ENCODE measurements at regions not wholly inside any gene's neighbourhood (a gene's known extent, or its start where the extent isn't known, plus 50 kb on each side); places are given as distances from the start of the nearest gene placed in this dataset.

GRCh38 chr10:28160866-28161405, 141.9 kb downstream of the MPP7 start:
- TF ChIP-seq CTCF (IDR thresholded peaks at IDR 0.05; ENCODE audit: low read depth, low read length, missing control alignments) = no peak
- H3K4me3 ChIP-seq (ENCODE audit: low read depth, low read length) = no peak overlapping the region
- no peak for DNase-seq (ENCODE audit: low read depth)

DNA sequence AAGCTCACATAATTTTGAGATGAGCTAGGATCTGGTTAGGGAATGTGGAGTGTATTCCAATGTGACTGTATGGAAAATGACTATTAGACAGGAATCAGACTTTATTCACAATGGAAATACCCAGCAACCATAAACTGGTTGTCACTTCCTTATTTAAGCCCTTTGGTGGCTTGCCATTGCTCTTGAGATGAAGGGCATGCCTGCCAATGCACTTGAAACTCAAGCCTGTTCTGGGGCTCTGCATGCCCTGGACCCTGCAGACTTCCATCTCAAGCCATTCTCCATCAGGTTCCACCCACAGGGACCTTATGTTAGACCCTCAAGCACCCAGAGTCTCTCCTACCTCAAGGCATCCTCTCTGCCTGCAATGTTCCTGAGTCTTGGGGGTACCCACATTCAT, 145.5 kb downstream of the MPP7 start:
- H3K4me3 ChIP-seq (ENCODE audit: low read depth, low read length) = no peak overlapping the region
- TF ChIP-seq CTCF (IDR thresholded peaks at IDR 0.05; ENCODE audit: low read depth, low read length, missing control alignments) = no peak
- no peak for DNase-seq (ENCODE audit: low read depth)

GRCh38 chr10:28155726-28156125, 147.1 kb downstream of the MPP7 start:
- TF ChIP-seq CTCF (IDR thresholded peaks at IDR 0.05; ENCODE audit: low read depth, low read length, missing control alignments) = no peak
- H3K4me3 ChIP-seq (ENCODE audit: low read depth, low read length) = no peak overlapping the region
- no peak for DNase-seq (ENCODE audit: low read depth)

DNA sequence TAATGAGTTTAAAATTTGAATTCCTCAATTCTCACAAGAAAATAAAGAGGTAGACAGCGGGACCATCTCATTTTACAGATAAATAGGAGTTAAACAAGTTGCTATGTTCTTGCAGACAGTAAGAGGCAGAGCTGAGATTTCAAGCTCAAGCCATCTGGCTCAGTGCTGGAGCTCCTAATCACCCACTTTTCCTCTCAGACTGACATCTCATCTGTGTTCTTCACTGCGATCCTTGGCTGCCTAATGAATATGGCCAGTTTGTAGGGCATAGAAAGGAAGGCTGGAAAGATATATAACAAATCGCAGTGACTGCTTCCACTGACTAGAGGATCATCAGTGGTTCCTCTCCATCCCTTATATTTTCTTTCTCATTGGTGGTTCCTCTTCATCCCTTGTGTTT, 151.2 kb downstream of the MPP7 start:
- DNase-seq (ENCODE audit: low read depth) = no peak
- no peak overlapping the region for H3K4me3 ChIP-seq (ENCODE audit: low read depth, low read length)
- TF ChIP-seq CTCF (IDR thresholded peaks at IDR 0.05; ENCODE audit: low read depth, low read length, missing control alignments) = no peak

DNA sequence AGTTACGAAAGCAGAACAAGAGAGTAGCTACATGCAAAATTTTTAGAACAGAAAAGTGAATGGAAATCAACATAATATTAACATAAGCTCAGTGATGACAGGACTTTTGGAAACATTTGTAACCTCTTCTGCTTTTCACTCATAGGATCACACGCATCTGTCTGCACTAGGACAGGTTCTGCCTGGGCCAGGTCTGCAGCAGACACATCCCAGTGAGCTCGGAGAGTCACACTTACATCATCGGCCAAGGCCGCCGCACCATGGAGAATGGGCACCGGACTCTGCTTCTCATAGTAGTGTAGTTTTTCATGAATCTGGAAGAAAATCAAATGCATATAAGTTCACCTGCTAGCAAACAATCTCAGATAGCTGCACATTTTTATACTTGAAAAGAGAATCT, 150.9 kb upstream of the ODAD2 start:
- no peak overlapping the region for H3K4me3 ChIP-seq (ENCODE audit: low read depth, low read length)
- TF ChIP-seq CTCF (IDR thresholded peaks at IDR 0.05; ENCODE audit: low read depth, low read length, missing control alignments) = no peak

GRCh38 chr10:28147706-28148105, 148.8 kb upstream of the ODAD2 start:
- TF ChIP-seq CTCF (IDR thresholded peaks at IDR 0.05; ENCODE audit: low read depth, low read length, missing control alignments) = no peak
- DNase-seq (ENCODE audit: low read depth) = no peak
- H3K4me3 ChIP-seq (ENCODE audit: low read depth, low read length) = no peak overlapping the region

More for the DNA sequence above, 150.9 kb upstream of the ODAD2 start:
- DNase-seq (ENCODE audit: low read depth) = no peak

GRCh38 chr10:28139138-28139537, 140.3 kb upstream of the ODAD2 start:
- no peak for TF ChIP-seq CTCF (IDR thresholded peaks at IDR 0.05; ENCODE audit: low read depth, low read length, missing control alignments)
- no peak for DNase-seq (ENCODE audit: low read depth)
- H3K4me3 ChIP-seq (ENCODE audit: low read depth, low read length) = no peak overlapping the region
